ENCODE measurements at regions not wholly inside any gene's neighbourhood (a gene's known extent, or its start where the extent isn't known, plus 50 kb on each side); places are given as distances from the start of the nearest gene placed in this dataset.
"Not testable (repeated sequence)": the region's sequence is repeated elsewhere in the genome, so short reads cannot be mapped to it uniquely, and the experiment has no call there.

DNA sequence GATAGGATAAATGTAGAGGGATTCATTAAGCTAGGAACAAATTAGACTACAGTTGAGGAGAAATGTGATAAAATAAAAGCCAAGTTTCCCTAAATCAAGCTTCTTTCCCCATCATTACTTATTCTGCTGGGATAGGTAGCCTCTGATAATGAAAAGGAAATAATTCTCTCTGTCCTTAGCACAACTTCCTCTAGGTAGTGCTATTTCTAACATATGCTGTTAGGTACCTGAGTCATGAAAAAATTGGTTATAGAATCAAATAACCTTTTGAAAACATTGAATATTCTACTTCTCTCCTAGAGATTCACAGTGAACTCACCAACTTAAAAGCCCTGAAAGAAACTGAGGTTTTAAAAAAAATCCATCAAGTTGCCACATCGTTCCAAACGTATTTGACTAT is 1793.1 kb downstream of the EFNA5 start:
- WGBS, result 79% methylated on average over 2 of the region's 2 CpGs
- intact Hi-C loops (cut with DNase I), result no loop called here

DNA sequence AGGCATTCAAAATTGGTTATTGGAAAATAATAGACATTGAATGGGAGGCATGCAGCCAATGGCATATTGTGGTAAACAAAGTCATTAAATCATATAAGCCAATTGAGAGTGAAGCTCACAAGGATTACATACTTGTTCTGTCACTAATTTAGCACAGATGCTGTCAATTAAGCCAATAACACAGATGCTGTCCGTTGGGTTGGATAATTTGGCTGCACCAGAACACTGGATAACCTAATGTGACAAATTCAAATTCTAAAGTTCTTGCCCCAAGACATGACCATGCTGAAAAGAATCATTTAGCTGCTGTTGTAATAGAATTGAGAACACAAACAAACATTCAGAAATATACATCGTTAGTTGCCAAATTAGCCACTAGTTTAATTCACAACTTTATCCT is 1796.4 kb downstream of the EFNA5 start:
- Histone ChIP-seq H3K36me3 (no peaks in the 10 kb centered on the region), H3K9me3 (no peaks in the 10 kb centered on the region), H3K4me3 (no peak overlapping the region), H3K27me3 (replicated peaks; ENCODE audit: insufficient read depth) (no peaks in the 10 kb centered on the region), H3K4me1 (replicated peaks) (no peaks in the 10 kb centered on the region), H3K27ac (no peak overlapping the region)
- intact Hi-C loops (cut with DNase I), result no loop called here
- no peak for TF ChIP-seq POLR2AphosphoS5 (IDR thresholded peaks at IDR 0.05)
- TF ChIP-seq, protein P1, sequence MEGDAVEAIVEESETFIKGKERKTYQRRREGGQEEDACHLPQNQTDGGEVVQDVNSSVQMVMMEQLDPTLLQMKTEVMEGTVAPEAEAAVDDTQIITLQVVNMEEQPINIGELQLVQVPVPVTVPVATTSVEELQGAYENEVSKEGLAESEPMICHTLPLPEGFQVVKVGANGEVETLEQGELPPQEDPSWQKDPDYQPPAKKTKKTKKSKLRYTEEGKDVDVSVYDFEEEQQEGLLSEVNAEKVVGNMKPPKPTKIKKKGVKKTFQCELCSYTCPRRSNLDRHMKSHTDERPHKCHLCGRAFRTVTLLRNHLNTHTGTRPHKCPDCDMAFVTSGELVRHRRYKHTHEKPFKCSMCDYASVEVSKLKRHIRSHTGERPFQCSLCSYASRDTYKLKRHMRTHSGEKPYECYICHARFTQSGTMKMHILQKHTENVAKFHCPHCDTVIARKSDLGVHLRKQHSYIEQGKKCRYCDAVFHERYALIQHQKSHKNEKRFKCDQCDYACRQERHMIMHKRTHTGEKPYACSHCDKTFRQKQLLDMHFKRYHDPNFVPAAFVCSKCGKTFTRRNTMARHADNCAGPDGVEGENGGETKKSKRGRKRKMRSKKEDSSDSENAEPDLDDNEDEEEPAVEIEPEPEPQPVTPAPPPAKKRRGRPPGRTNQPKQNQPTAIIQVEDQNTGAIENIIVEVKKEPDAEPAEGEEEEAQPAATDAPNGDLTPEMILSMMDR (IDR thresholded peaks at IDR 0.05), result no peak
- no peak for TF ChIP-seq POLR2A (IDR thresholded peaks at IDR 0.05)
- 78% methylated on average over 2 of the region's 2 CpGs for WGBS
- no peak for DNase-seq (ENCODE audit: low spot score)

More for the DNA sequence above, 1793.1 kb downstream of the EFNA5 start:
- no peak for DNase-seq (ENCODE audit: low spot score)
- no peaks in the 10 kb centered on the region for H3K27me3 ChIP-seq (replicated peaks; ENCODE audit: insufficient read depth)
- H3K9me3 ChIP-seq, result no peaks in the 10 kb centered on the region
- no peak for TF ChIP-seq POLR2AphosphoS5 (IDR thresholded peaks at IDR 0.05)
- TF ChIP-seq, protein P1 (IDR thresholded peaks at IDR 0.05), result no peak
- no peak for TF ChIP-seq POLR2A (IDR thresholded peaks at IDR 0.05)
- no peak overlapping the region for H3K4me3 ChIP-seq
- H3K27ac ChIP-seq, result no peak overlapping the region
- no peaks in the 10 kb centered on the region for H3K4me1 ChIP-seq (replicated peaks)
- H3K36me3 ChIP-seq, result no peaks in the 10 kb centered on the region

DNA sequence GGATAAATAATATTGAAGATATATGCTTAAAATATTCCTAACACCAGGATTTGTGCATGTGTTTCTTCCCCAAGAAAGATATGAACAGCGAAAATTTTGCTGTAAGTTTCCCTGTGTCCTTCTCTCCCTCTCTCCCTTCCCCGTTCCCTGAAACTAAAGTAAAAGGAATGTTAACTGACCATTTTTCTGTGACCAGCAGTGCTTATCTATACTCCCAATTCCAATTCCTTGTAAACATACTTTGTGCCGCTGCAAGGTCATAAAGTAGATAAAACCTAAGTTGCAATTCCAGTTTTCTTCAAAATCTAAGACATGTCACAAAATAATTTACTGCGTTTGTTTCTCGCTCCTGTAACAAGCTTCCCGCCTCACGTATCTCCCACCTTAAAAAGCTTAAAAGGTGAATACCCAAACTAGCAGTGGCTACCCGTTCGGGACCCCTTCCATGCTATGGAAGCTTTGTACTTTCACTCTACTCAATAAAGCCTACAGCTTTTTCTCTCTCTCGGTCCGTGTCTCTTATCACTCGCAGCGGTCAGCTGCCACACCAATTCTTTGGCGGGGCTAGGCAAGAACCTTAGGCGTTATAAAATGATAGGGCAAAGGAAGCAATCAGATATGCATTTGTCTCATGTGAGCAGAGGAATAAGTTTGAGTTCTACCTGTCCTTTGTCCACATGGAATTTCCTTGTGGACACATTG is 1798.0 kb downstream of the EFNA5 start:
- H3K4me3 ChIP-seq, result no peak overlapping the region
- H3K27ac ChIP-seq, result no peak overlapping the region
- no peaks in the 10 kb centered on the region for H3K27me3 ChIP-seq (replicated peaks; ENCODE audit: insufficient read depth)
- no peaks in the 10 kb centered on the region for H3K36me3 ChIP-seq
- H3K9me3 ChIP-seq, result no peaks in the 10 kb centered on the region
- 52% methylated on average over 15 of the region's 15 CpGs for WGBS
- no peaks in the 10 kb centered on the region for H3K4me1 ChIP-seq (replicated peaks)
- intact Hi-C loops (cut with DNase I), result no loop called here
- TF ChIP-seq POLR2AphosphoS5 (IDR thresholded peaks at IDR 0.05) (no peak), POLR2A (IDR thresholded peaks at IDR 0.05) (no peak)
- TF ChIP-seq, protein P1 (IDR thresholded peaks at IDR 0.05), result no peak
- DNase-seq (ENCODE audit: low spot score), result no peak

DNA sequence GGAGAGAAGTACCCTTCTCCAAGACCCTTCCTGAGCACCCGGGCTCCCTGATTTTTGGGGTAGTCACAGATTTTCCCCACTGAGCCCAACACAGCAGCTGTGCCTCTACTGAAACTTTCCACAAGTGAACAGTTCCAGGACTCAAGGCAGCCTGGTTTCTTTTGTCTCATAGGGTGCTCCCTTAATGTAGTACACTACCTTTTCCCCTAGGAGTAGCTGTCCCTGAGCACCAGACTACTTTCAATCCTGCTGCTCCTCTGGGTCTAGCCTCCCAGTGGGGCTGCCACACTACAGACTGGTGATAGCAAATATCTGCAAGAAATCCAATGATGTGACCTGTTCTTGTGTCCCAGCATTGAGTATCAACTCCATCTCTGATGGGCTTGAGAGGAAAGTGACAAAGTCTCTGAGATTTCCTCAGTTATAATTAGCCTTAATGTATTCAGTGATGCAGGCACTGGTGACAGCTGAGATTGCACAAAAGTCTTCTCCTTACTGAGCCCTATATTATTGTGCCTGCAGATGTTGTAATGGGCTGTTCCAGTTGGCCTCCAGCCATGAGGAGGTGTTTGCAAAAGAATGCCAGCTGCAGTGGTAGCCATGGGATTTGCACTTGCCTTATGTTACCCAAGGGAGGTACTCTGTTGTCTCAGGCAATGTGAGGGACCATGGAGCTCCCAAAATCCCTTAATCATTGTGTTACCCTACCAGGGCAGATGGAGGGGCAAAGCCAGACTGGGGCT is 1802.5 kb downstream of the EFNA5 start:
- intact Hi-C loops (cut with DNase I), result no loop called here
- Histone ChIP-seq H3K4me1 (replicated peaks) (no peaks in the 10 kb centered on the region), H3K4me3 (no peak overlapping the region), H3K36me3 (no peaks in the 10 kb centered on the region), H3K9me3 (no peaks in the 10 kb centered on the region), H3K27ac (no peak overlapping the region), H3K27me3 (replicated peaks; ENCODE audit: insufficient read depth) (no peaks in the 10 kb centered on the region)
- DNase-seq (ENCODE audit: low spot score), result no peak
- no peak for TF ChIP-seq POLR2A (IDR thresholded peaks at IDR 0.05)
- TF ChIP-seq POLR2AphosphoS5 (IDR thresholded peaks at IDR 0.05), result no peak
- TF ChIP-seq, protein P1 (IDR thresholded peaks at IDR 0.05), result no peak
- WGBS, result 100% methylated on average over 1 of the region's 1 CpG

DNA sequence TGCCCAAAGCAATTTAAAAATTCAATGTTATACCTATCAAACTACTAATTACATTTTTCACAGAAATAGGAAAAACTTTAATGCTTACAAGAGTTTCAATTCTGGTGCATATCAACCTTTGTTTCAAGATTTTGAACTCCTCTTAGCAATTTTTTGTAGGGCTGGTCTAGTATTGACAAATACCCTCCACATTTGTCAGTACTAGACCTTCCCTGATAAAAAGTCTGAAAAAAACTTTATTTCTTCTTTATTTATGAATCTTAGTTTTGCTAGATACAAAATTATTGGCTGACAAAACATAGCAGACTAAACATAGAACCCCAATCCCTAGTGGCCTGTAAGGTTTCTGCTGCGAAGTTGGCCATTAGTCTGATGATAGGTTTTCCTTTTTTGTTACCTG is 1804.9 kb downstream of the EFNA5 start:
- Histone ChIP-seq H3K27ac (no peak overlapping the region), H3K9me3 (no peaks in the 10 kb centered on the region), H3K4me1 (replicated peaks) (no peaks in the 10 kb centered on the region), H3K27me3 (replicated peaks; ENCODE audit: insufficient read depth) (no peaks in the 10 kb centered on the region), H3K36me3 (no peaks in the 10 kb centered on the region), H3K4me3 (no peak overlapping the region)
- intact Hi-C loops (cut with DNase I), result no loop called here
- no peak for DNase-seq (ENCODE audit: low spot score)
- 93% methylated on average over 1 of the region's 1 CpG for WGBS
- no peak for TF ChIP-seq POLR2AphosphoS5 (IDR thresholded peaks at IDR 0.05)
- TF ChIP-seq POLR2A (IDR thresholded peaks at IDR 0.05), result no peak

DNA sequence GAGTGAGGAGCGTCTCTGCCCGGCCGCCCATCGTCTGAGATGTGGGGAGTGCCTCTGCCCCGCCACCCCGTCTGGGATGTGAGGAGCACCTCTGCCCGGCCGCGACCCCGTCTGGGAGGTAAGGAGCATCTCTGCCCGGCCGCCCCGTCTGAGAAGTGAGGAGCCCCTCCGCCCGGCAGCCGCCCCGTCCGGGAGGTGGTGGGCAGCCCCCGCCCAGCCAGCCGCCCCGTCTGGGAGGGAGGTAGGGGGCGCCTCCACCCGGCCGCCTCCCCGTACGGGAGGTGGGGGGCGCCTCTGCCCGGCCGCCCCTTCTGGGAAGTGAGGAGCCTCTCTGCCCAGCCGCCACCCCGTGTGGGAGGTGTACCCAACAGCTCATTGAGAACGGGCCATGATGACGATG is 1811.4 kb downstream of the EFNA5 start:
- H3K4me3 ChIP-seq; H3K9me3 ChIP-seq; DNase-seq (ENCODE audit: low spot score); H3K4me1 ChIP-seq (replicated peaks); intact Hi-C loops (cut with DNase I); H3K27me3 ChIP-seq (replicated peaks; ENCODE audit: insufficient read depth); H3K36me3 ChIP-seq; H3K27ac ChIP-seq: not testable (repeated sequence)
- WGBS, result 98% methylated on average over 30 of the region's 33 CpGs
